HG02938 (cell line): ENCODE measurements at regions not wholly inside any gene's neighbourhood (a gene's known extent, or its start where the extent isn't known, plus 50 kb on each side); places are given as distances from the start of the nearest gene placed in this dataset.
"Not testable (repeated sequence)": the region's sequence is repeated elsewhere in the genome, so short reads cannot be mapped to it uniquely, and the experiment has no call there.

Experiments used
- ATAC-seq: cut with Tn5 transposase; IDR thresholded peaks from one replicate; pipeline ENCODE4 v1.9.1; 2021; ENCODE audit warnings: mild to moderate bottlenecking, moderate library complexity; ENCODE audit not compliant: unreplicated experiment

DNA sequence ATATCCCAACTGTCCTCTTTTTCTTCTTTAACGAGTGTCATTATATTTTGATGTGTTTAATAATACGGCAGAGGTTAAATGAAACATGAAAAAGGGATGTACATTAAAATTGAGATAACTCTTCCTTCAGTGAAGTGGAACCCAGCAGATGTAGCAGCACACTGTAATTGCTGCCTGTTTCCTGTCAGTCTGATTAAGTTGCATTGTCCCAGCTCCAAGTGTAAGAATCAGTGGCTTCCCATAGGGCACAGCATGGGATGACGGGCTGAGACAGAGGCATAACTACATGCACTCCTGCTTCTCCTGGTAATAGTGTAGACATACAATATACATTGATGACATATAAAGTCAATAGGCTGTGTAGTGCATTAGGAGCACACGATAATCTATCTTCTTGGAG, 175.8 kb upstream of the TCF4 start:
- ATAC-seq, result no peak

DNA sequence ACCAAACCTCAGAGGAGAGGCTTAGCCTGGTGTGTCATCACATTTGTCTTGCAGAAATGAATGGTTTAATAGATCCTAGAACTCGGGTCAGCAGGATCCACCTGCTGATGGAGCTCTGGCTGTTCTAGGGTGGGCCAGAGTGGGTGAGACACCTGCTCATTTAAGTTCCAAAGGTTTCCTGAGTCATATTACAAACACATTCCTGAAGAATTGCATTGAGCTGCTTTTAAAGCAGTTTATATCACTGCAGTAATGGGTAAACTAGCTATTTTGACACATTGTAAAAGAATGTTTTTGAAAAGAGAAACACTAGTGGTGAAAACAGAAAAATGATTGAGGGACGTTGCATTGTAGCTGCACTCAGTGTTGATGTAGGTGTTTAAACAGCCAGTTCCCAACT, 175.3 kb upstream of the TCF4 start:
- no peak for ATAC-seq

DNA sequence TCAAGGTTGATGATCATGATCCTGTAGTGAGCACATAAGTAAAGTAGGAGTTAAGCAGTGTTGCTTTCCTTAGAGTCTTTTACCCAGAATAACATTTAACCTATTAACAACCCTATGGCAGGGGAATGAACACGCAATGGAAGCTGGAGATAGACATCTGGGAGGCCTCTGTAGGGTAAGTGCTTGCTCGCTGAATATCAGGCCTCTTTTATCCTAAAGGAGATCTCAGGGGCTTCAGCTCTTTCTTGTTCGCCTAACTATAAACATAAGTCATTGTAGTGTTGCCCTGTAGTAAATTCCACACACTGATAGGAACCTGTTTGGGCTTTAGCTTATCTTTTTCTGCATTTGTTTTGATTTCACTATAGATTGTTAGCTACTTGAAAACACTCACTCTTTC, 174.4 kb upstream of the TCF4 start:
- ATAC-seq, result no peak

DNA sequence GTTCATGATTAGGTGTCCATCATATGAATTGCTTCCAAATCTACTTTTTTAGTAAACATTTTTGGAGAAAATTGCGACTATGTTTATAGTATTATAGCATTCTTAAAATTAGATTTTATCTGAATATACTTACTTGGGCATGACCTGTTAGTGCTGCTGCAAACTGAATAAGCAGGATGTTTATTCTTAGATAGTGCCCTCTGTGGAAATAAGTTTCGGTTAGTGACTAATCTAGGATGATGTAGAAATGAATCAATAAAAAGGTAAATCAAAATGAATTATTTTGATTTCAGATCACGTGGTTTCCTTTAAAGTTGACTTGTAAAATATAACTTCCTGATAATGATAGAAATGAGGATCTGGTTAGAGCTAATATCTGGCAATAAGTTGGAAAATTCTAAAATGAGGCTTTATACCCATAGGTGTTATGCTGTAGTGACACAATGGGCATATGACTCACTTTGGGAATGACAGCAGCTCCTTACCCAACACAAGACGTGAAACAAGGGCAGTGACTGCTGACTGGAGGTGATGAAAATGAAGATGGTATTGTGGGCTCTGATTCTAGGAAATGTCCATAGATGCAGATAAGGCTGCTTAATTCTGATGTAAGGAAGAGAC, 165.8 kb upstream of the TCF4 start:
- no peak for ATAC-seq

DNA sequence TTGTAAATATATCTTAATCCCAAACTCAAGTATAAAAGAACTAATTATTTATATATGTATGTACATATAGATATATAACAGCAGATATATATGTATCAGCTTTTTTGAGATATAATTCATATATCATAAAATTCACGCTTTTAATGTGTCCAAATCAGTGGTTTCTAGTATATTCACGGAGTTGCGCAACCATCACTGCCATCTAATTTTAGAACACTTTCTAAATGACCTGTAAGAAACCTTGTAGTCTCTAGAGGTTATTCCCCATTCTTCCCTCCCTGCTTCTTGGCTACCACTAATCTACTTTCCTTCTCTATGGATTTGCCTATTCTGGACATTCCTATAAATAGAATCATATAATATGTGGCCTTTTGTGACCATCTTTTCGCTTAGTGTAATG, 163.5 kb upstream of the TCF4 start:
- no peak for ATAC-seq

DNA sequence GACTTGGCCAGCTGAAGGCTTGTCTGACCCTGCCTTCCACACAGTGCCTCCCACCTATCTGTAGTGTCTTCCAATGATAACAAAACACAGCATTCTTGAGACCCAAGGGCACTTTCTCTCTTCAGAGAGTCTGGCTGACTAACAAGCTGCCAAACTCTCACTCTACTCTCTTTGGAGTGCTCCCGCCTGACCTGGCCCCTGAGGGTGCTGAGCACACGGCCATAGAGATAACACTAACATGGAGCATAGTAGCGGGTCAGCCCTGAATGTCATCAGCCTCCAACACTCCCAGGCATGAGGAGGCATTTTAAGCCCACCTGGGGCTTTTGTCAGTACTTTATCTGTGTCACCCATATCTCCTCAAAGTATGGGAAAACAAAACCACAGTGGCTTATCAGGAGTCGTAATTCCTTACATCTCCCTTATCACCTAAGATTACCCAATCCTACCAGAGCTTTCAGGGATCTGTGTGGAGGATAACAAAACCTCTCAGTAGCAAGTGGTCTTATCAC, 160.3 kb upstream of the TCF4 start:
- ATAC-seq, result no peak

DNA sequence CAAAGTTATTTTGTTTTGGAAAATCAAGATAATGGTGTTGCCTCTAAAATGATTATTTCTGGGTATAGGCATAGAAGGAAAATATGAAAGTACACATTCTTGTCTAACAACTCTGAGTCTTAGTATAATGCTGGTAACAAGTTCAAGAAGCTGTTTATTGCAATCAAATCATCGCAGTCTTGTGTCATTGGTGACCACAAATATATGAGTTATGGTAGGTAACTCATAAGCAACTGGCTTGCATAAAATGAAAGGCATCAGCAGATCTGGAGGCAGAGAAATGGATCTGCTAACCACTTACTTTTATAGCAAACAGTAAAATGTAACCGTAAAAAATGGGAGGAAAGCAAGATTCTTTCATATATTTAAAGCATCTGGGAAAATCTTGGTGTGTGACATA, 156.2 kb upstream of the TCF4 start:
- ATAC-seq, result no peak

DNA sequence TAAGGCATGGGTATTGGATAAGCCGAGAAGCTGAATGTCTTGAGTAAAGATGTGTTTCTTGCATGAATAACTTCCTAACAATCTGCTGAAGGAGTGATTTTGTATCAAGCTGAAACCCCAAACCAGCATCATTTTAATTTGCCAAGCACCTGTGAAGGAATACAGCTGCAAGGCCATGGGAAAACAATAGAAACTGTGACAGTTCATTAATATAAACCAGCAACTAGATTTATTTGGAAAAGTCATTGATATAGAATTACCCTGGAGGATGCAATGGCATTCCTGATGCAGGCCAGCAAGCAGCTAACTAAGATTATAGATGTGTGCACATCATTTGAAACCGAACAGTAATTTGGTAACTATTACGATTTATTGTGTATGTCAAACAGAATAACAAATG, 155.7 kb upstream of the TCF4 start:
- ATAC-seq, result no peak

DNA sequence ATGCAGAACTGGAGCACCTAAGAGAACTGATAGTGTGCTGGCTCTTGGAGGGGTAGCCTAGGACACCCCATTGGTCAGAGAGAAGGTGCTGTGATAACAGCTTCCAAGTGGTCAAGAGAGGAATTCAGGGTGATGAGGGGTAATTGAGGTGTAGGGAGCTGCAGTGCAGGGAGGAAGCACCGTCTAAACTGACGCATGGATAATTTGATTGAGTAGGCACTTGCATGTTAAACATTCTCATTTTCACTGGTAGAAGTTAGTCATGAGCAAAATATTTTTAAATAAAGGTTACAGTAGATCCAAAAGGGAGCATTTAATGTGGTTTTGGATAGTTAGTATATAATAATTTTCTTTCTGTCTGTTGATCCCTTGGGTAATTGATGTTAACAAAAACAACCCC, 155.1 kb upstream of the TCF4 start:
- ATAC-seq, result no peak

DNA sequence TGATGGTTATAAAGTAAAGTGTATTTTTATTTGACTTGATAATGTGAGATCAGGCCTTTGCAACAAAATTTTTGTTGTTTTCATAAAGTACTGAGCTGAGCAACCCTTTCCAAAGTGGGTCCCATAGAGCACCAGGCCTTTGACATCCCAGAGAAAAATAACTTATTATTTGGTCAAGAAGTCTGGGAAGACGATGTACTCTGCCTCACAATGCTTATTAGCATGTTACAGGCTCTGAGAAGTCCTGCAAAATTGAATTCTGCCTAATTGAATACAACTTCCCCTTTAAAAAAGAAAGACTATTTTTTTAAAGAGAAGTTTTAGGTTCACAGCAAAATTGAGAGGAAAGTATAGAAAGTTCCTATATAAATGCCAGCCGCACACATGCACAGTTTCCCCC, 151.5 kb upstream of the TCF4 start:
- no peak for ATAC-seq

DNA sequence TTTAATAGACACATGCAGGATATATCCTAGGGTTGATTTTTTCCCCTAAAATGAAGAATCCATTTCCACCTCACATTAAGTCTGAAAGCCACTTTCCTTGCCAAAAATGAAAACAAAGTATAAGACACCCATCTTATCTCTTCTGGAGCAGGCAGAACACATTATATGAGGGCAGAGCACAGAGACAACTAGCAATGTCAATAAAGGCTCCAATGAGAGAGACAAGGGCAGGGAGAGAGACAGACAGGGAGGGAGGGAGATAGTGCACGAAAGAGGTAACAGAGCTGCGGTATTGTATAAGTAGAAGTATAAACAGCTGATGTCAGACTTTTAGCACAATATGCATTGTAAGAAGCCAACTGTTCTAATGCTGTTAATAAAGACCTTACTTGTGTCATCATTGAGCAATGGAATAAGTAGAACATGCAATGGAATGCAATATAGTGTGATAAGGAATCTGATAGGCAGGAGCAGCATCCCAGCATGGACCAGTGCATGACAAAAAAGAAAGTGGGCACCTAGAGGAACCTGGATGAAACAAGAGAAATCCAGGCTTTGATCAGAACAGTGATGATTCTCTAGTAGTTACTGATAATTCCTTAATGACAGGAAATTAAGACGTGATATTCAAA, 150.6 kb upstream of the TCF4 start:
- no peak for ATAC-seq

DNA sequence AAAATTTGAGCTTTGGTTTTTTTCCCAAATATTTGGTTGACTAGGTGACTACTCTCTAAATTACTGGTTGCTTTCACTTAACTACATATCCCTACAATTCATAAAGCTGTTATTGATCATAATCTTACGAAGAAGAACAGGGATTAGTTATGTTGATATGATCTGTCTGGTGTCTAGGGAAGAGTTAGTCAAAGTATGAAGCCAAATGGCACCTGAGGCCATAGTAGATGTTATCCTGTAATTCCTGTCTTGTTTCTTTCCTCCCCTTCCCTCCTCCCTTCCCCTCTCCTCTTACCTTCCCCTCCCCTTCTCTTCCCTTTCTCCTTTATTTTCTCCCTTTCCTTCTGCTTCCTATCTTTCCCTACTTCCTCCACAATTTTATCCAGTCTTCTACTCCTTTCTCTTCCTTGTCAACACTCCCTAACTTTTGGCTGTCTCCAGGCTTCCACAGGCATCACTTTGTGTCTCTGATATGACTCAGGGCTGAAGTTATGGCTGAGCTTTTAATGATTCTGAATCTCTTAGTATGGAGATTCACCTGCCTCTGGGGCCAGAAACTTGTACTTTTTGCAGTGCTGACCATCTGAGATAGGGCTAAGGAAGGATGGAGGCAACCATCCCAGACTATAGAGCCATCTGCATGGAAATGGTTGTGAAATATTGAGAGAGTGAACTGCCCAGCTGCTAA, 149.9 kb upstream of the TCF4 start:
- no peak for ATAC-seq

DNA sequence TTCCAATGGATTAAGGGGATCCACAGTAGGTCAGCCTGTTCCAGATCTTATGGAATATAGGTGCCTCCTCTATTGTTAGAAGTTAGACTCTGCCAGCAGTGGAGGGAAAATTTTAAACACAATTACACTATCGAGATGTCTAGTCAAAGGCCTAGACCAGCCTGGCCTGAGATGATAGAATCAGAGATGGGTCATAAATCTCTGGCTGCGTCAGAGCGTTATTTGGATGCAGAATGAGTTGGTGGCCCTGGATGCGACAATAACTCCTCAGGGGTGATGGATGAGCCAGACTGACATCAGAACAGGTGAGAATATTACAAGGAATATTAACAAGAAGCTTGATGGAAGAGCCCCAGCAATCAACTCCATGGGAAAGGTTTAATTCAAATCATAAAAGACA, 149.3 kb upstream of the TCF4 start:
- no peak for ATAC-seq

DNA sequence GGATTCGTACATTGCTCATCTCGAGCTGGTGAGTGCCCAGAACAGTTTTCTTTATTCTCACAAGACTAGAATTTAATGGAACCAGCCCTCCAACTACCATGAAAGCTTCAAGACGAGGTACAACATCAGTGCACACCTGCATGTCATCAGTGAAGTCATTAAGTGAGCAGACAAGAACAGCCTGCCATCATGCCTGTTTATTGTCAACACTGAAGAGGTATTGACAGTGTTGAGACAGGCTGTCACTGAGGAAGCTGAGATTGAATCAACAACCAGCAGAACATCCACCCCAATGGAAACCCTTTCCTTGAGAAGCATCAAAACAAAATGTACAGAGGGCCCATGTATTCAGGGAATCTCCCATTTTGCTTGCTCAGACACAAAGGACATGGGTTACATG, 148.0 kb upstream of the TCF4 start:
- no peak for ATAC-seq

DNA sequence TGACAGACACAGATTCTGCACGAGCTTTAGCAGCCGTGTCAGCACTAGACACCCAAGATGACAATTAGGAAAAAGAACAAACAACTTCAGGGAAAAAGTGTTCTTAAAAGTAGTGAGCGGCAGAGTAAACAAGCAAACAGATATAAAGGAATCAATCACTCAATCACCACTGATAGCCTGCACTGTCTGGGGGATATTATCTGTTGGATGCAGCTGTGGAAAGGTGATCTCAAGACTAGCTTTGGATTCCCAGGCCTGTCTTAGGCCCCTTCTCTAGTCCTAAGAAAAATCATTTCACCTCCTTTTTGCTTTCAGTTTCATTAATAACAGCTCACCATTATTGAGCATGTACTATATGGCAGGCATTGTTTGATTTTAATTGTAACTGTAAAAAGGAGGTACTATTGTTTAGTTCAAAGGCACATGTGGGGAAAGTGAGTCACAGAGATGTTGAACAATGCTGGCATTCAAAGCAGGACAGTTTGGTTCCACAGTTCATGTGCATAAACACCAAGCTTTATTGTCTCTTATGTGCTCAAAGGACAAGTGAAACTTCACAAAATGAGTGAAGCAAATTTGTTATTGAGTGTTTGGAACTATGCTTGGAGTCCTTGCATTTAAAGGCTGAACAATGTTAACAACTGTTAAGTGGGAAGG, 147.3 kb upstream of the TCF4 start:
- ATAC-seq, result no peak

DNA sequence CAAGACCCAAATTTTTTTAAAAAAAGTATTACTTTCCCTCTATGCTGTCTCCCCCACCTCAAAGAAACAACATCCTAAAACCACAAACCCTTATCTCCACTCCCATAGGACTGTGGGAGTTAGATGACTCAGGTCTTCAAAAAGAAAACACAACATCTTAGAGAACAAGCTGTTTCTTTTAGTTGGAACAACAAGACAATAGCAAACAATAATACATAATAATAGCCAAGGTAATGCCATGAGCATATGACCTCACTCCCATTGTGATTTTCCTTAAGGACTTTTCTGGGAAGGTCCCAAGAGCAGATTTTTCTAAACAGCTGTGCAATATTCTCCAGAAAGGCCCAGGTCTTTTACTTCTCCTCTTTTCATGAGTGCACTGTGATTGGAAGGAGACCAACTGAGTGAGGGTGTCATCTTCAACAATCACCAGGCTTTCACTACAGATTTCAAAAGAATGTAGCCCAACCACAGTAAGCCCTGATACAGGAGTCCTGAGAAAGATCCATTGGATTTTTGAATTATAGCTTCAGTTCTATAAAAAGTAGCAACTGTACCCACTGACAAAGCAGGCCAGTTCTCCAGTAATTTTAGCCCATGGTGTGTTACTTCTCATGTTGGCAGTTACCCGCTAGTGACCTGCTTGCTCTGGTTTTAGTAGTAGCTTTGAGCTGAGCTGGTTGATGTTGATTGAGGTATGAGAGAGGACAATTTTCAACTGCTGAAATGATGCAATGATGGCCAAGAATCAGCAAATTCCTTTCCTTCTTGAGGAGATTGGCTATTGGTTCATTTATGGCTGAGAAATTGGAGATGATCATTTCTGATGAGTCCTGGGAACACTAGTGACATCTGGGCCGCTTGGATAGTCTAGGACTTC, 144.5 kb upstream of the TCF4 start:
- no peak for ATAC-seq

DNA sequence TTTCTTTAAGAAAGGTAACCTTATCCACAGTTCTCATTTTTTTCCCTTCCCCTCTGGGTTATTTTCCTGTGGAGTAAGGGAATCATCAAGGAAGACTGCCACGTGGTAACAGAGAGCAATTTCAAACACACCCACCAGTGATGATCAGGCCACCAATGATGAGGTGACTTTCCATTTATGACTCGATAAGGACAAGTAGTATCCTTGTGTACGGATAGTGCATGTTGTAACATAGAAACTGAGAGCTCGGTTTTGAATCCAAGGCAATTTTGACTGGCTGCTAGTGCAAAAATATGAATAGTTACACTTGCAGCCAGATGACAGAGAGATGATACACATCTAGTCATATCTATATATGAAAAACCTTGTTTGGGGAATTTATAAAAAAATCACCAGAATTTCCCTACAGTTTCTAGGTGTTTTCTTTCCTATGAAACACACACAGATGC, 143.6 kb upstream of the TCF4 start:
- ATAC-seq, result no peak

DNA sequence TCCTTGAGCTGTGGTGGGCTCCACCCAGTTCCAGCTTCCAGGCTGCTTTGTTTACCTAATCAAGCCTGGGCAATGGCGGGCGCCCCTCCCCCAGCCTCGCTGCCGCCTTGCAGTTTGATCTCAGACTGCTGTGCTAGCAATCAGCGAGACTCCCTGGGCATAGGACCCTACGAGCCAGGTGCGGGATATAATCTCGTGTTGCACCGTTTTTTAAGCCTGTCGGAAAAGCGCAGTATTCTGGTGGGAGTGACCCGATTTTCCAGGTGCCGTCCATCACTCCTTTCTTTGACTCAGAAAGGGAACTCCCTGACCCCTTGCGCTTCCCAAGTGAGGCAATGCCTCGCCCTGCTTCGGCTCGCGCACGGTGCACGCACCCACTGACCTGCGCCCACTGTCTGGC, 133.0 kb upstream of the TCF4 start:
- ATAC-seq, result not testable (repeated sequence)

DNA sequence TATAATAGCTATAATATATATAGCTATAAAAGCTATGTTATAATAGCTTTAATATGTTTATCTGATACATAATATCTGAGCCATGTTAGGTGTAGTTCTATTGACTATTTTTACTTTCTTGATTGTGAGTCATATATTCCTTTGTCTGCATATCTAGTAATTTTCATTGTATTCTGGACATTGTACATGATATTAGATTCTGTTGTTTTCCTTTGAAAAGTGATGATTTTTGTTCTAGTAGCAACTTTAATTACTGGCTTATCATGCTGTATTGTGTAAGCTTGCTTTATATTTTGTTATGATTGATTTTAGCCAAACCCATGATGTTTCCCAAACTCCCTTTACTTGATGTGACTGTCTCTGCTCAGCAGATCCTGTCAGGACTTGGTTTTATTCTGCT, 125.7 kb upstream of the TCF4 start:
- ATAC-seq, result no peak

DNA sequence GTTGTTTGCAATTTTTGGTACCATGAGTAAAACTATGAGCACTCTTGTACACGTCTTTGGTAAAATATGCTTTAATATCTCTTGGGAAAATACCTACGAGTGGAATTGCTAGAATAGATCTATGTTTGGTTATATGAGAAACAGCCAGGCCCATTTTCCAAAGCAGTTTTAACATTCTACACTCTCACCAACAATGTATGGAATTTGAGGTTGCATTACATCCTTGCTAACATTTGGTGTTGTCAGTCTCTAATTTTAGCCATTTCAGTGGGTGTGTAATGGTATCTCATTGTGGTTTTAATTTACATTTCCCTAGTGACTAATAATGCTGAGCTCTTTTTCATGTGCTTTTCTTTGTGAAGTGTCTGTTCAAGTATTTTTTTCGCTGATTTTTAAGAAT, 118.9 kb upstream of the TCF4 start:
- ATAC-seq, result no peak

DNA sequence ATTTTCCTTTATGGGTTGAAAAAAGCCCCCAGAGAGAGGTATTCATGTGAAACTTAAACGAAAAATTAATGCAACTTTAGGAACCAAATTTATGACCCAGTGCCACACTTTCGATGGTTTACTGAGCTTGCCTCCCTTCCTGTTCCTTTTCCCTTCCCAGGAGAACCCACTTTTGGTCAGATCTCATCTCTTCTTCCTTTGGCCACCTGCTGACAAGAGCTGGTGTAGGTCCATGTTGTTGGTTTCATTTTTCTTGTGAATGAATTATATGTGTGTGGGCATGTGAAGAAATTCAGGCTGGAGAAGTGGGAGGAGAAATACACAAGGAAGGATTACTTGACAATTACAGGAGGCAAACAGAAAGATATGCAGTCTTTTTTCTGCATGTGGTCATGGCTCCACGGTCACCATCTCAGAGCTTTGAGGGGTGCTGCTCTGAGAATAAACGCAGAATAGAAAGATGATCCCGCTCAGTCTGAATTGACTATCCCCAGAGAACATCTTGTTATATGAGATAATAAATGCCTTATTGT, 111.3 kb upstream of the TCF4 start:
- no peak for ATAC-seq
